HFF-Myc (cell line): ENCODE measurements at regions not wholly inside any gene's neighbourhood (a gene's known extent, or its start where the extent isn't known, plus 50 kb on each side); places are given as distances from the start of the nearest gene placed in this dataset.
A peak's percentile ranks its signal among the peaks of the same experiment; 100 is the strongest.

Source experiments
- DNase-seq: peaks from one replicate; pipeline ENCODE4 v3.0.0-alpha.2; 2011; ENCODE audit warnings: low read depth; ENCODE audit errors: extremely low read depth
- H3K4me3 ChIP-seq: replicated peaks from 2 replicates; pipeline ENCODE4 v1.5.1; 2011; ENCODE audit warnings: low read depth, mild to moderate bottlenecking, control low read depth, low read length
- TF ChIP-seq, protein P1 (sequence below): IDR thresholded peaks from 2 replicates; pipeline ENCODE4 v1.5.1; 2012; ENCODE audit warnings: mild to moderate bottlenecking, low read depth, low read length, control low read depth; ENCODE audit errors: missing control alignments

DNA sequence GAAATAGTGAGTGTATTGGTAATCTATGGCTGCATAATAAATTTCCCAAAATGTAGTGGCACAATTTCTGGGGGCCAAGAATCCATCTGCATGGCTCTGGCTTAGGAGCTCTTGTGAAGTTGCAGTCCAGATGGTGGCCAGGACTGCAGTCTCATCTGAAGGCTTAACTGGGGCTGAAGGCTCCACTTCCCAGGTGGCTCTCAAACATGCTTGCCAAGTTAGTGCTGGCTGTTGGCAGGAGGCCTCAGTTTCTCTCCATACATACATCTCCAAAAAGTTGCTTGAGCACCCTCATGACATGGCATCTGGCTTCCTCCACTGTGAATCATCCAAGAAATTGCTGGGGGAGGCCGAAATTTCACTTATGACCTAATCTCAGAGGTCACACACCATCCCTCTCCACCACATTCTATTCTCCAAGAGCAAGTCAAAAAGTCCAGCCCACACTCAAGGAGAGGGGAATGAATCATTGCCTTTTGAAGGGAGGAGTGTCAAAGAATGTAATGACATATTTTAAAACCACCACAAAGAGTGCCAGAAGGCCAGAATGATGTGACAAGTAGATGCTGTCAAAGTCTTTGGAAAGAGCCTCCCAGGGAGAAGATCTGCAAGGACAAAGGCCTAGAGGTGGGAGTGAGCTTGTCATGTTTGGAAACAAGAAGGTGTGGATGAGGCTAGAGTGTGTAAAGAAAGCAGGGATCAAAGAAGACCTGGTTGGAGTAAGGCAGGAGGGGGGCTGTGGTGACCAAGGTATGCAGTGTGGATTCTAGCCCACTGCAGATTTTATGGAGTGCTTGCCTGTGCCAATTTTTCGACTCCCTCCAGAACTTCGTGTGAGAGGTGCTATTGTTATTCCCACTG lies 566.2 kb downstream of the MIAT start:
- DNase-seq: peak; percentile 67
- no peak overlapping the region for H3K4me3 ChIP-seq

DNA sequence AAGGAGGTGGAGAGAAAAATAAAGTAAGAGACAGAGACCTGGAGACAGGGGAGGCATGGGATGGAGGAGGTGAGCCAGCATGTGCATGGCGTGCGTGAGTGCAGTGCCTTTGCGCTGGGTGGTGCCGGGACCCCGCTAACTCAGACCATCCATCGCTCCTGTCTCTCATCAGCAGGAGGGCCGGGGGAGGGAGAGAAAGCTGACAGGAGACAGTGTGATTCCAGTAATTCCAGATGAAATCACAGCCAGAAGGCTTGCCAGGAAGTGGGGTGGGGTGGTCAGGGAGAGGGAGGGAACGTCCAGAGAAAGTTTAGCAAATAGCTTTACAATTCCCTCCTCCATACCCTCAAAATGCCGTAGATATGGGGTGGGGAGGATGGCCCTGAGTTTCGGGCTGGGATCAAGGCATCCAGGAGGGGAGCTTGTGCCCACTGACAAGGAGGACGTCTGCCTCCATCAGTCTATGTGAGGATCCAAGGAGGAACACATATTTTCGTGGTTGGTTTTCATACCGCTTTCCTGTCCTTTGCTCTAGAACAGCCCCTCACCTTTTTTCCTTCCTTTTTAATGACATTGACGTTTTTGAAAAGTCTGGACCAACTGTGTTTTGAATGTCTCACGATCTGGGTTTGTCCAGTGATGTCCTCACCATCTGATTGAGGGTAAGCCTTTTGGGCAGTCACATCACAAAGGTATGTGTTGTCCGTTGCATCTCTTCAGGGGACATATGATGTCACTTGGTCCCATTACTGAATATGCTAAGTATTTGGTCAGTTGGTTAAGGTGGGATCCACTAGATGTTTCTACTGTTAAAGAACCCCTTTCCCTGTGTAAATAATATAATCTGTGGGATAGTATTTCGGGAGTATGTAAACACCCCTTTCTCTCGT lies 567.3 kb downstream of the MIAT start:
- TF ChIP-seq, protein P1, sequence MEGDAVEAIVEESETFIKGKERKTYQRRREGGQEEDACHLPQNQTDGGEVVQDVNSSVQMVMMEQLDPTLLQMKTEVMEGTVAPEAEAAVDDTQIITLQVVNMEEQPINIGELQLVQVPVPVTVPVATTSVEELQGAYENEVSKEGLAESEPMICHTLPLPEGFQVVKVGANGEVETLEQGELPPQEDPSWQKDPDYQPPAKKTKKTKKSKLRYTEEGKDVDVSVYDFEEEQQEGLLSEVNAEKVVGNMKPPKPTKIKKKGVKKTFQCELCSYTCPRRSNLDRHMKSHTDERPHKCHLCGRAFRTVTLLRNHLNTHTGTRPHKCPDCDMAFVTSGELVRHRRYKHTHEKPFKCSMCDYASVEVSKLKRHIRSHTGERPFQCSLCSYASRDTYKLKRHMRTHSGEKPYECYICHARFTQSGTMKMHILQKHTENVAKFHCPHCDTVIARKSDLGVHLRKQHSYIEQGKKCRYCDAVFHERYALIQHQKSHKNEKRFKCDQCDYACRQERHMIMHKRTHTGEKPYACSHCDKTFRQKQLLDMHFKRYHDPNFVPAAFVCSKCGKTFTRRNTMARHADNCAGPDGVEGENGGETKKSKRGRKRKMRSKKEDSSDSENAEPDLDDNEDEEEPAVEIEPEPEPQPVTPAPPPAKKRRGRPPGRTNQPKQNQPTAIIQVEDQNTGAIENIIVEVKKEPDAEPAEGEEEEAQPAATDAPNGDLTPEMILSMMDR: no peak
- DNase-seq: no peak
- H3K4me3 ChIP-seq: no peak overlapping the region

More for the DNA sequence above, 566.2 kb downstream of the MIAT start:
- TF ChIP-seq, protein P1: no peak

DNA sequence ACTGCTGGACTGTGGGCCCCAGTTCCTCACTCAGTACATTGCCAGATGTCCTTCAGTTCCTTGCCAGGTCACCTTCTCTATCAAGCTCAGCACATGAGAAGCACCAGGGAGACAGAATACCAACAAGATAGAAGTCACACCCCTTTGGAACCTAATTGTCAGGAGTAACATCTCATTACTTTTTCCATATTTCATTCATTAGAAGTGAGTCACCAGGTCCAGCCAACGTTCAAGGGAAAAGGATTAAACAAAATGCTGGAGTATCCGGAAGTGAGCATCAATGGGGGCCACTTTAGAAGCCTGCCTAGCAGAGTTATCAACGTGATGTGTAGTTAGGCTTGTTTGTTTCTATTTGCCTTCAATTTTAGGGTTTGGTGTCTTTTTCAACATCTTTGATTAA lies 569.3 kb downstream of the MIAT start:
- H3K4me3 ChIP-seq: no peak overlapping the region
- TF ChIP-seq, protein P1: no peak
- no peak for DNase-seq

DNA sequence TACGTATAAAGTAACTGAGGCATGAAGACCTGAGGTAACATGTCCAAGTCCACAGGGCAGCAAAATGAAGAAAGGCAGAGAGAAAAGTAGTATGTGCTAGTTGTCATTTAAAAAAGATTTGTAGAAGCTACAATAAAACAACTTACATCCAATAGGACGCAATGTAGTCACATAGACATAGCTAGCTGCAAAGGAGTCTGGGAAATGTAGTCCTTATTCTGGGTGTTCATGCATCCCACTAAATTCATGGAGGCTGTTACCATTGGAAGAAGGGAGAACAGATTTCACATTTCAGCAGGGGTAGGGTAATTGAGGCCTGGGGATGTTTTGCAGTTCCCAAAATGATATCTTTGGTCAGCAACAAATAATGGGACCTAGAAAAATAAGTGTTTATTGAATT lies 571.4 kb downstream of the MIAT start:
- no peak overlapping the region for H3K4me3 ChIP-seq
- no peak for DNase-seq
- TF ChIP-seq, protein P1: no peak

DNA sequence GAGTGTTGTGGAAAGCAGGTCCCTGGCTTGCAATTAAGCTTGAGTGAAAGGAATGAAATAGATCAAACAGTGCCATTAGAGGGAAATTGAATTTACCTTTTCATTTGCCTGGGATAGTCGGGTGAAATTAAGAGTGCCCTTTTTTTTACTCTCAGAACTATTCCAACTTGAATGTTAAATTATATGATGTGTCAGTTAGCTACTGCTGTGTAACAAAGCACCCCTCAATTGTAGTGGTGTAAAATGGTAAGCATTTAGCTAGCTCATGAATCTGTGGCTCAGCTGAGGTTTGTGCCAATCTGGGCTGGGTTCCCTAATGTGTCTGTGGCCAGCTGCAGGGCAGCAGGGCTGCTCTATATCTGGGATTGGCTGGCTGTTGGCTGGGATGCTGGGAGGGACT lies 571.4 kb downstream of the MN1 start:
- DNase-seq: no peak
- H3K4me3 ChIP-seq: no peak overlapping the region
- TF ChIP-seq, protein P1: no peak

DNA sequence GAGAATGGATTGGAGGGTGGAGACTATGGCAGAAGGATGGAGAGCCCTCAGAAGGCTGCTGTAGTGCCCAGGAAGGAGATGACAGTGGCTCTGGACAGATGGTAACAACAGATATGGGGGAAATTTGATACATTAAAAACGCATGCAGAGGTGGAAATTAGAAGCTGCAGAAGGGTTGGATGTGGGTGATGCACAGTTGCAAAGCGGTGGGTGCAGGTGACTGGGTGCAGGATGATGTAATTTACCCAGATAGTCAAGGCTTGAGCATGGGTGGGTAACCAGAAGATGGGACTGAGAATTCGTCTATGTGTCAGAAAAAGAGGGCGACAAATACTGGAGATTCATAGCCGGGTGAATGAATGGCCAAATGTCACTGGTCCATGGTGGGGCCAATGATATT lies 570.3 kb downstream of the MN1 start:
- no peak for DNase-seq
- no peak overlapping the region for H3K4me3 ChIP-seq
- TF ChIP-seq, protein P1: no peak
